ENCODE measurements at regions not wholly inside any gene's neighbourhood (a gene's known extent, or its start where the extent isn't known, plus 50 kb on each side); places are given as distances from the start of the nearest gene placed in this dataset.

GRCh38 chr16:86377251-86378022 is 132.9 kb upstream of the FOXF1 start:
- no peak for FAIRE-seq
- intact Hi-C loops (cut with DNase I): no loop called here
- no peak overlapping the region for H3K27ac ChIP-seq
- no peaks in the 10 kb centered on the region for H3K36me3 ChIP-seq
- no peak overlapping the region for H3K4me3 ChIP-seq
- ATAC-seq: no peak
- DNase-seq: no peak
- H3K4me1 ChIP-seq: no peaks in the 10 kb centered on the region
- H3K9me3 ChIP-seq: no peaks in the 10 kb centered on the region
- TF ChIP-seq, protein P1, sequence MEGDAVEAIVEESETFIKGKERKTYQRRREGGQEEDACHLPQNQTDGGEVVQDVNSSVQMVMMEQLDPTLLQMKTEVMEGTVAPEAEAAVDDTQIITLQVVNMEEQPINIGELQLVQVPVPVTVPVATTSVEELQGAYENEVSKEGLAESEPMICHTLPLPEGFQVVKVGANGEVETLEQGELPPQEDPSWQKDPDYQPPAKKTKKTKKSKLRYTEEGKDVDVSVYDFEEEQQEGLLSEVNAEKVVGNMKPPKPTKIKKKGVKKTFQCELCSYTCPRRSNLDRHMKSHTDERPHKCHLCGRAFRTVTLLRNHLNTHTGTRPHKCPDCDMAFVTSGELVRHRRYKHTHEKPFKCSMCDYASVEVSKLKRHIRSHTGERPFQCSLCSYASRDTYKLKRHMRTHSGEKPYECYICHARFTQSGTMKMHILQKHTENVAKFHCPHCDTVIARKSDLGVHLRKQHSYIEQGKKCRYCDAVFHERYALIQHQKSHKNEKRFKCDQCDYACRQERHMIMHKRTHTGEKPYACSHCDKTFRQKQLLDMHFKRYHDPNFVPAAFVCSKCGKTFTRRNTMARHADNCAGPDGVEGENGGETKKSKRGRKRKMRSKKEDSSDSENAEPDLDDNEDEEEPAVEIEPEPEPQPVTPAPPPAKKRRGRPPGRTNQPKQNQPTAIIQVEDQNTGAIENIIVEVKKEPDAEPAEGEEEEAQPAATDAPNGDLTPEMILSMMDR (IDR thresholded peaks at IDR 0.05): no peak
- no peaks in the 10 kb centered on the region for H3K27me3 ChIP-seq
- 51 to 73% methylated on average over 27 of the region's 27 CpGs for WGBS, 2 donors

DNA sequence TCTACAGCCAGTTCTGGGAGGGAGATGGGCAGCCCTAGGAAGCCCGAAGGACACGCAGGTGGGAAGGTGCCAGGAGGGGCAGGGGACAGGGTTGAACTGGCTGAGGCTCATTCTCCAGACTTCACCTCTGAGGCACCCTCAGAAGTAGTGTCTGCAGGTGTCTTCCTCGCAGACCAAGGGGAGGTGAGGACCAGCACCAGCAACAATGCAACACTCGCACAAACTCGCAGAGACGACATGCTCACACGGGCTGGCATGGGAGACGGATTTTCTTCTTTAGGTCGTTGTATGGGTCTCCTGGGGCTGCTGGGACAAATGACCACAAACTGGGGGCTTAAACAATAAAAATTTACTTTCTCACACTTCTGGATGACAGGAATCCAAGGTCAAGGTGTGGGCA is 132.2 kb upstream of the FOXF1 start:
- TF ChIP-seq, protein P1 (IDR thresholded peaks at IDR 0.05): no peak
- no peaks in the 10 kb centered on the region for H3K27me3 ChIP-seq
- no peak overlapping the region for H3K27ac ChIP-seq
- DNase-seq (no peak), ATAC-seq (no peak), FAIRE-seq (no peak)
- H3K4me3 ChIP-seq: no peak overlapping the region
- H3K4me1 ChIP-seq: no peaks in the 10 kb centered on the region
- no peaks in the 10 kb centered on the region for H3K36me3 ChIP-seq
- intact Hi-C loops (cut with DNase I): no loop called here
- H3K9me3 ChIP-seq: no peaks in the 10 kb centered on the region
- WGBS, 2 donors: 83 to 88% methylated on average over 9 of the region's 9 CpGs

DNA sequence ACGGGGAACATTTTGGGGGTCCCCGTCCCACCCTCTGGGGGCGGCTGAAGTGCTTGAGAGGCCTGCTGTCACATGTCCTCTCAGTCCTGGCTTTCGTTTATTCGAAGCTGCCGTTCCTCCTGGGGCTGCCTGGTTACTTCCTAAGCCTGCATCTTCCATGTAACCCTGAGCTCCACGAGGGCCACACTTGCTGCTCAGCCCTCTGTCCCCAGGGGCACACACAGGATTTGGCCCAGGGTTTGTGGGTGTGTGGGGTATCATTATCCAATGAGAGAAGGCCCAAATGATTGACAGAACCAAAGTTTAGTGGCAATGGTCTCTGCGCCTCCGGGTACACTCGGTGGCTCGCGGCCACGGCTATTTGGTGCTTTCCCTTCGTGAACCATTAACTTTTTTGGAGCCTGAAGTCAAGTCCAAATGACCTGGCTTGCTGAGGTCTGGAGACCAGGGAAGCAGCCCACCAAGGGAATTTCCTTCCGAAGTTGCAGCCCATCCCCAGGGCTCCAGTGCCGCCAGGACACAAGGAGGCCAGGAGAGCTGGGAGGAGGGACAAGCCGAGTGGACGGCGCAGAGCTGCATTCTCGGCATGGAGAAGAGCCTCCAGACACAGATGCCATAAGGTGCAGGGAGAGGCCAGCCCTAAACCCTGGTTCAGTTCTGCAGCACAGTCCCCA is 131.4 kb upstream of the FOXF1 start:
- no peaks in the 10 kb centered on the region for H3K36me3 ChIP-seq

GRCh38 chr16:86379505-86379846 is 130.9 kb upstream of the FOXF1 start:
- no peak for ATAC-seq
- intact Hi-C loops (cut with DNase I): no loop called here
- FAIRE-seq: no peak
- WGBS, 2 donors: 47 to 55% methylated on average over 9 of the region's 9 CpGs
- no peak for DNase-seq
- TF ChIP-seq, protein P1 (IDR thresholded peaks at IDR 0.05): no peak
- no peaks in the 10 kb centered on the region for H3K4me1 ChIP-seq
- no peak overlapping the region for H3K4me3 ChIP-seq
- no peaks in the 10 kb centered on the region for H3K9me3 ChIP-seq
- H3K27me3 ChIP-seq: no peaks in the 10 kb centered on the region
- H3K36me3 ChIP-seq: no peaks in the 10 kb centered on the region
- H3K27ac ChIP-seq: no peak overlapping the region

More for the DNA sequence above, 131.4 kb upstream of the FOXF1 start:
- ATAC-seq: no peak
- Histone ChIP-seq H3K4me1 (no peaks in the 10 kb centered on the region), H3K4me3 (no peak overlapping the region), H3K27ac (no peak overlapping the region), H3K9me3 (no peaks in the 10 kb centered on the region), H3K27me3 (no peaks in the 10 kb centered on the region)
- TF ChIP-seq, protein P1 (IDR thresholded peaks at IDR 0.05): no peak
- FAIRE-seq: no peak
- WGBS, 2 donors: 73 to 81% methylated on average over 20 of the region's 20 CpGs
- intact Hi-C loops (cut with DNase I): no loop called here
- DNase-seq: no peak

- WGBS, 2 donors: 59 to 76% methylated on average over 9 of the region's 9 CpGs
- no peaks in the 10 kb centered on the region for H3K36me3 ChIP-seq
- H3K27ac ChIP-seq: no peak overlapping the region
- TF ChIP-seq, protein P1 (IDR thresholded peaks at IDR 0.05): no peak
- no peak overlapping the region for H3K4me3 ChIP-seq
- DNase-seq (no peak), FAIRE-seq (no peak), ATAC-seq (no peak)
- intact Hi-C loops (cut with DNase I): no loop called here
- no peaks in the 10 kb centered on the region for H3K9me3 ChIP-seq
- H3K4me1 ChIP-seq: no peaks in the 10 kb centered on the region
- H3K27me3 ChIP-seq: no peaks in the 10 kb centered on the region
Measured at GRCh38 chr16:86380030-86380429, 130.3 kb upstream of the FOXF1 start.

All from pancreas (tissue), 10 donors.